ENCODE measurements at regions not wholly inside any gene's neighbourhood (a gene's known extent, or its start where the extent isn't known, plus 50 kb on each side); places are given as distances from the start of the nearest gene placed in this dataset.

- WGBS, 2 donors (ENCODE audit: low coverage in 1 of 2), result 100% methylated on average over 1 of the region's 1 CpG; no CpG with 5 or more reads in 1 of the 2 donors
Measured at GRCh38 chr20:11378252-11378651, 539.4 kb upstream of the BTBD3 start.

GRCh38 chr20:11379257-11380011, 538.3 kb upstream of the BTBD3 start:
- Histone ChIP-seq H3K27ac (no peak overlapping the region), H3K9me3 (peaks cover 0 to 6% (median 0%) of the 10 kb centered on the region in 3 donors), H3K36me3 (no peaks in the 10 kb centered on the region), H3K4me3 (no peak overlapping the region), H3K27me3 (peaks cover 16% of the 10 kb centered on the region), H3K4me1 (no peaks in the 10 kb centered on the region)
- TF ChIP-seq CTCF (IDR thresholded peaks at IDR 0.05) (no peak), EP300 (IDR thresholded peaks at IDR 0.05) (no peak), POLR2A (IDR thresholded peaks at IDR 0.05) (no peak), POLR2AphosphoS5 (IDR thresholded peaks at IDR 0.05) (no peak)
- WGBS, 2 donors (ENCODE audit: low coverage in 1 of 2), result 72 to 80% methylated on average over 4 to 6 of the region's 16 CpGs
- no peak for ATAC-seq

More at GRCh38 chr20:11378252-11378651, 539.4 kb upstream of the BTBD3 start:
- Histone ChIP-seq H3K27ac (no peak overlapping the region), H3K36me3 (no peaks in the 10 kb centered on the region), H3K4me1 (peaks cover 0 to under 1% (median 0%) of the 10 kb centered on the region in 3 donors), H3K9me3 (peaks cover 0 to 6% (median 0%) of the 10 kb centered on the region in 3 donors), H3K27me3 (peaks cover 16% of the 10 kb centered on the region), H3K4me3 (no peak overlapping the region)
- TF ChIP-seq CTCF (IDR thresholded peaks at IDR 0.05) (no peak), POLR2A (IDR thresholded peaks at IDR 0.05) (no peak), POLR2AphosphoS5 (IDR thresholded peaks at IDR 0.05) (no peak), EP300 (IDR thresholded peaks at IDR 0.05) (no peak)
- no peak for ATAC-seq

GRCh38 chr20:11380283-11380682, 537.4 kb upstream of the BTBD3 start:
- WGBS, 2 donors (ENCODE audit: low coverage in 1 of 2), result 20 to 71% methylated on average over 1 of the region's 1 CpG
- Histone ChIP-seq H3K36me3 (no peaks in the 10 kb centered on the region), H3K27ac (no peak overlapping the region), H3K9me3 (peaks cover 0 to 6% (median 0%) of the 10 kb centered on the region in 3 donors), H3K4me3 (no peak overlapping the region), H3K27me3 (peaks cover 16% of the 10 kb centered on the region), H3K4me1 (no peaks in the 10 kb centered on the region)
- TF ChIP-seq EP300 (IDR thresholded peaks at IDR 0.05), result no peak
- TF ChIP-seq POLR2AphosphoS5 (IDR thresholded peaks at IDR 0.05), result no peak
- no peak for TF ChIP-seq POLR2A (IDR thresholded peaks at IDR 0.05)
- no peak for TF ChIP-seq CTCF (IDR thresholded peaks at IDR 0.05)
- no peak for ATAC-seq

- no peak overlapping the region for H3K4me3 ChIP-seq
- WGBS, 2 donors (ENCODE audit: low coverage in 1 of 2), result 40 to 74% methylated on average over 2 of the region's 2 CpGs
- no peak for TF ChIP-seq POLR2A (IDR thresholded peaks at IDR 0.05)
- TF ChIP-seq EP300 (IDR thresholded peaks at IDR 0.05), result no peak
- no peak for TF ChIP-seq CTCF (IDR thresholded peaks at IDR 0.05)
- TF ChIP-seq POLR2AphosphoS5 (IDR thresholded peaks at IDR 0.05), result no peak
- H3K4me1 ChIP-seq, result no peaks in the 10 kb centered on the region
- H3K27ac ChIP-seq, result no peak overlapping the region
- no peaks in the 10 kb centered on the region for H3K36me3 ChIP-seq
- H3K27me3 ChIP-seq, result no peaks in the 10 kb centered on the region
- no peak for ATAC-seq
- H3K9me3 ChIP-seq, result peaks cover 0 to 3% (median 0%) of the 10 kb centered on the region in 3 donors
Measured at GRCh38 chr20:11387189-11387754, 530.4 kb upstream of the BTBD3 start.

GRCh38 chr20:11389186-11389585, 528.5 kb upstream of the BTBD3 start:
- H3K4me3 ChIP-seq, result no peak overlapping the region
- no peak for ATAC-seq
- H3K9me3 ChIP-seq, result no peaks in the 10 kb centered on the region
- H3K4me1 ChIP-seq, result no peaks in the 10 kb centered on the region
- H3K27me3 ChIP-seq, result no peaks in the 10 kb centered on the region
- H3K36me3 ChIP-seq, result no peaks in the 10 kb centered on the region
- TF ChIP-seq POLR2AphosphoS5 (IDR thresholded peaks at IDR 0.05) (no peak), EP300 (IDR thresholded peaks at IDR 0.05) (no peak), CTCF (IDR thresholded peaks at IDR 0.05) (no peak), POLR2A (IDR thresholded peaks at IDR 0.05) (no peak)
- no peak overlapping the region for H3K27ac ChIP-seq
